Skin epidermis (tissue), 12 donors: ENCODE measurements at regions not wholly inside any gene's neighbourhood (a gene's known extent, or its start where the extent isn't known, plus 50 kb on each side); places are given as distances from the start of the nearest gene placed in this dataset.
"Not testable (repeated sequence)": the region's sequence is repeated elsewhere in the genome, so short reads cannot be mapped to it uniquely, and the experiment has no call there.

ENCODE experiments used
- H3K27ac ChIP-seq, 21 experiments: fragments of 200-600 bp; sonication (generic) in 11 of 21; one replicate each; pipeline ENCODE4 v1.5.0; 2020; ENCODE audit warnings: mild to moderate bottlenecking in 3 of 21, inconsistent platforms in 2 of 21, moderate library complexity in 2 of 21
- H3K4me3 ChIP-seq, 7 experiments: fragments of 200-600 bp; sonication (generic) in 2 of 7; one replicate each; pipeline ENCODE4 v1.5.0; 2020; ENCODE audit warnings: inconsistent platforms in 2 of 7, mild to moderate bottlenecking in 2 of 7, moderate library complexity in 1 of 7

GRCh38 chr4:154164931-154165839 is 326.4 kb downstream of the DCHS2 start:
- Histone ChIP-seq H3K4me3 (no peak overlapping the region), H3K27ac (peak overlapping the region in 8 of 21 experiments; percentile 6 to 73 (median 28))

DNA sequence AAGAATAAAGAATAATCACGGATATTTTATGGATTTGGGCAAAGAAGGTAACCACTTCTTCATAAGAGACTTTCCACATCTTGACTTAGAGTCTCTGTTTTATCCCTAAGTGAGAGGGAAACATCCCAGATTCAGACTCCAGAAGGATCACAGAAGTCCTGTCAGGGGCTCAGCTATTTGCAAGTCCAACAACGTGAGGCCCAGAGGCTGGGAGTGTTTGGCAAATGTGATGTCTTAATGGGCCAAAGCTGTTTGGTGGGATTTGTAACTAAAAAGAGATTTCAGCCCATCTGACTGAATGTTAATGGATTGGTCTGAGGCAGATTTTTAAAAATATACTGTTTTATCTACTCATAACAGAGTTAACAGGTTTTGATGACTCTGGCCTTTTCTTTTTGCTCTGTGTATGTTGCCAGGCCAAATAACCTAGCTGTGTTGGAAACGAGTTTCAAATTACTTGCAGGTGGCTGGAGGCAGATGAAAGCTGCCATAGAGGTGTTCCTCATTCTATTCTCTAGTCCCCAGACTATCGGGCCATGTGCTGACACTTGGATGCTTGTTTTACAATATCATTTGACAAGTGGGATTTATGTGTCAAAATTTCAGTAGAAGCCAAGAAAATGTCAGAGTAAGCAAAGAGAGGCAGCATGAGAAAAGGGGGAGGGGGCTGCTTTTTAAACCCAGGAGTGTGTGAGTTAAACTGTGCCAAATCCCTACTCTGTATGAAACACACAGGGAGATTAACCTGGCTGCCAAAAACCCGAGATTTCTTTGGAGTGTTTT is 330.9 kb downstream of the DCHS2 start:
- no peak overlapping the region for H3K4me3 ChIP-seq

DNA sequence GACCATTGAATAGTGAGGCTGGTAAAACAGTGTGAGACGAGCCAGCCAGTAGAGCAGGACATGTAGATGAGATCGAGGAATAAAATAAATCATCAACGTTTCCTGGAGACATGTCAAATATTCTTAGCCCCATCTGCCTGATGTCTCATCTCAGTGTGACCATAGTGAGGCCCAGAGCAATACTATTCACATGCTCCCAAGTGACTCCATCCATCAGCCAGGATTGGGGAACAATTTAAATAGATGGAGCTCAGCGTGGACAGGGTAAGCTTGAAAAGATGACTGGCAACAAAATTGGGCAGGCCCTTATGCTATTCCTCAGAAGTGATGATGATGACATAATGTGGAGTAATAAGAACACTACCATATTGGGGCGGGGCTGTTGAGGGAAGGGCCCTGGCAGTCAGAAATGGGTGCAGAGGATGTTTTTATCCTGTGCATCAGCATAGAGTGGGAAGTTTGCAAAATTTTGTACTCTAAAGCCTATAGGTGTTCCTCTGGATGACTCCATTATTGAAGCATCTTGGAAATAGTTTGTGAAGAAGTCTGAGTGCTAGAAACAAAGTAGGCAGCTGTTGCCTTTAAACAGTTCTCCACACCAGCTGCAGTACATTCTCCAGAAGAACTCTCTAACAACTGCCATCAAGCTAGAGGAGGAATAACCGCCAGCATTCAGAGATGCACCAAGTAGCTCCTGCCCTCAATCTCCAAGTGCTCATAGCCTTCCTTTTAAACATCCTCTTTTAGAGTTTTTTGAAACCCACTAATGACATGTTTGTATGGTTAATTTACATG is 333.0 kb downstream of the DCHS2 start:
- H3K27ac ChIP-seq, result no peak overlapping the region
- H3K4me3 ChIP-seq, result no peak overlapping the region

More for the DNA sequence above, 330.9 kb downstream of the DCHS2 start:
- no peak overlapping the region for H3K27ac ChIP-seq

- Histone ChIP-seq H3K27ac (no peak overlapping the region), H3K4me3 (no peak overlapping the region)
These were observed 339.1 kb downstream of the DCHS2 start for GRCh38 chr4:154152546-154152945.

DNA sequence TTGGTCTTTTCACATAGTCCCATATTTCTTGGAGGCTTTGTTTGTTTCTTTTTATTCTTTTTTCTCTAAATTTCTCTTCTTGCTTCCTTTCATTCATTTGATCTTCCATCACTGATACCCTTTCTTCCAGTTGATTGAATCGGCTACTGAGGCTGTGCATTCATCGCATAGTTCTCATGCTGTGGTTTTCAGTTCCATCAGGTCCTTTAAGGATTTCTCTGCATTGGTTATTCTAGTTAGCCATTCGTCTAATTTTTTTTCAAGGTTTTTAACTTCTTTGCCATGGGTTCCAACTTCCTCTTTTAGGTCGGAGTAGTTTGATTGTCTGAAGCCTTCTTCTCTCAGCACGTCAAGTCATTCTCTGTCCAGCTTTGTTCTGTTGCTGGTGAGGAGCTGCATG is 342.4 kb downstream of the DCHS2 start:
- H3K27ac ChIP-seq, H3K4me3 ChIP-seq: not testable (repeated sequence)

DNA sequence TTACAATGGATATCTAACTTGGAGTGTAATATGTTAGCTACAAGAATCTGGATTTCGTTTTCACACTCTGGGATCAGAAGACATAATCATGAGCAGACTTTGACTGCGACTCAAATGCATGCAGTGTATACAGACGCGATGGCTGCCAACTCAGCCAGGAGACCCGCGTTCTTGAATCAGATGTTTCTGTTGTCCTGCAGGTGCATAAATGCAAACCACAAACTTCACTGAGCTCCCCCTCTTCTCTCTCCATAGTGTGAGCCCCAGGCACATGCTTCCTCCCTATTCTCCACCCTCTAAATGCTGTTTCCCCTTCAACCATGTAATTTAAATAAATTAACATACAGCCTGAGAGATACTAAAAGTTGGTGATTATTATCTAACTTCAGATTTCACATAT is 347.9 kb downstream of the DCHS2 start:
- no peak overlapping the region for H3K27ac ChIP-seq
- H3K4me3 ChIP-seq, result no peak overlapping the region

DNA sequence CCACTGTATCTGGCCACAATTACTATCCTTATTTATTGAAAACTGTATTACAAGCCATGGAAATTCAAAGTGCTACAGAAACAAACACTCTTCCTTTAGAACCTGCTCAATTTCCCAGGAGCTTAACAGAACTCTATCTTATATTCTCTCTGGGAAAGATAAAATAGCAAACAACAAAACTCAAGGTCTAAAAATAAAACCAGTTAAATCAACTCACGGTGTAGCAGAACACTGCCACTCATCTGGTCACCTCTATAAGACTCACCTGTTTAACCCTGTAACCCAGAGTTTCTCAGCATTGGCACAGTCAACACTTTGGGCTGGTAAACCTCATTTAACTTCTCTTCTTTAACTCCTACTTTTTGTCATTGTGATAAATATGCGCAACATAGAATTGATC is 348.9 kb downstream of the DCHS2 start:
- no peak overlapping the region for H3K4me3 ChIP-seq

DNA sequence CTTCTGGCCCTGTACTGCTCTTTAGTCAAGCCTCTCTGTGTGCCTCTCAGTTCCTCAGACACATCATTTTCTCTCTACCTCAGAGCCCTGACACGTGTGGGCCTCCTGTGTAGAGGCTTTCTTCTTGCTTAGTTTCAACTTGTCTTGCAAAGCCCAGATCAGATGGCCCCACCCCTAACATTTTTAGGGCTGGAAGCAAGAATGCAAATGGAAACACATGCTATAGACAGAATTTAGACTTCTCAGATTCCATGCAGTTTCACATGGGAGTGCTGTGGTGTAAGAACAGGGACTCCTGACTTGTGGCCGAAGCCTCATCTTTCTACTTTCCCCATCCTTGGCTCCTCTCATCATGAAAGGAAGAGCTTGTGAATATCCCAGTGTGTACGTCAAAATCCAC is 350.7 kb downstream of the DCHS2 start:
- H3K27ac ChIP-seq, result no peak overlapping the region
- H3K4me3 ChIP-seq, result no peak overlapping the region

More for the DNA sequence above, 348.9 kb downstream of the DCHS2 start:
- no peak overlapping the region for H3K27ac ChIP-seq

- Histone ChIP-seq H3K4me3 (no peak overlapping the region), H3K27ac (no peak overlapping the region)
These were observed 348.5 kb upstream of the SFRP2 start for GRCh38 chr4:154137320-154137905.

DNA sequence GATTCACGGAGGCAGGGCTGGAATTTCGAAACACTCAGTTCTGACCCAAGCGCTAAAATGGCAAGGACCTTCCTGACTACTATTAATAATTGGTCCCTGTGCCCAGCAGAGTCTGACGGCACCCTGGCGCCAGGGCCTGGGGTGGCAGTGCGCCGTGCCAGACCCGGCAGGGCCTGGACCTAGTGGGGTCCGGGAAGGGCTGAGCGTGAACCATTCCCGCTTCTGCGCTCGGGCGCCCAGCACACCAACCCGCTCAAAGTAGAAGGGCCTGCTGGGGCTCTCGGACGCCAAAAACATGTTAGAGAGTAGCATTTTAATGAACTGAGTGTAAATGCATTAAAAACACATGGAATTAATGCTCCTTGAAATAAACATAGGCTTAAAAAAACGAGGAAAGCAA is 346.7 kb upstream of the SFRP2 start:
- H3K4me3 ChIP-seq, result no peak overlapping the region
- H3K27ac ChIP-seq, result no peak overlapping the region

- Histone ChIP-seq H3K4me3 (no peak overlapping the region), H3K27ac (no peak overlapping the region)
These were observed 343.5 kb upstream of the SFRP2 start for GRCh38 chr4:154132406-154132805.

DNA sequence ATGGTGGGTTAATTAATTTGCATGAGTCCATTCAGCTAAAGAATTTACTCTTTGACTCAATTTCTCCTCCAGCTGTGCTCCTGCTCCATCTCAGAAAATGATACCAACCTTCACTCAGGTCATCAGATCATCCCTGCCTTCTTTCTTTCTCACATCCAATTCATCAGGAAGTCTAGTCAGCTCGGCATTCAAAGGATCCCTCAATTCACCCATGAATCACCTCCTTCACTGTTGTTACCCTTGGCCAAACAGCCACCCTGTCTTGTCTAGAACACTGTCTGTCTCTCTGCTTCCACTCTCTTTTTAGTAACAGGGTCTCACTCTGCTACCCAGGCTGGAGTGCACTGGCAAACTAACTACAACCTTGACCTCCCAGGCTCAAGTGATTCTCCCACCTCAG is 337.4 kb upstream of the SFRP2 start:
- Histone ChIP-seq H3K4me3 (no peak overlapping the region), H3K27ac (no peak overlapping the region)

DNA sequence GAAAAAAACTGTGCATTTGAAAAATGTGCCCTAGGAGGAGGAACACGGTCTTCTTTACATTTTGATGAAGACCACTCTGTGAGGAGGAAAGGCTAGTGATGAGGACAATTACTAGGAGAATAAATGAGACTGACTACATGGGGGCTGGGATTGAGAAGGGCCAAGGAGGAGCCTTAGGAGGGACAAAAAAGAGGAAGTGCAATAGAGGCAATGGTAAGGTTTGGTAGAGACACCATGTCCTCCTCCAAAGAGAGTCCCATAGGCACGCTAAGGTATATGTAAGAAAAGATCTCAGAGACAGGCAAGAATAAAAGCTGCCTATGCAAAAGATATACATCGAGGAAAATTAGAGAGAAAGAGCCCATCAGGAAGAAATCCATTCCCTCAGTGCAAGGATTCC is 336.5 kb upstream of the SFRP2 start:
- Histone ChIP-seq H3K27ac (no peak overlapping the region), H3K4me3 (no peak overlapping the region)

DNA sequence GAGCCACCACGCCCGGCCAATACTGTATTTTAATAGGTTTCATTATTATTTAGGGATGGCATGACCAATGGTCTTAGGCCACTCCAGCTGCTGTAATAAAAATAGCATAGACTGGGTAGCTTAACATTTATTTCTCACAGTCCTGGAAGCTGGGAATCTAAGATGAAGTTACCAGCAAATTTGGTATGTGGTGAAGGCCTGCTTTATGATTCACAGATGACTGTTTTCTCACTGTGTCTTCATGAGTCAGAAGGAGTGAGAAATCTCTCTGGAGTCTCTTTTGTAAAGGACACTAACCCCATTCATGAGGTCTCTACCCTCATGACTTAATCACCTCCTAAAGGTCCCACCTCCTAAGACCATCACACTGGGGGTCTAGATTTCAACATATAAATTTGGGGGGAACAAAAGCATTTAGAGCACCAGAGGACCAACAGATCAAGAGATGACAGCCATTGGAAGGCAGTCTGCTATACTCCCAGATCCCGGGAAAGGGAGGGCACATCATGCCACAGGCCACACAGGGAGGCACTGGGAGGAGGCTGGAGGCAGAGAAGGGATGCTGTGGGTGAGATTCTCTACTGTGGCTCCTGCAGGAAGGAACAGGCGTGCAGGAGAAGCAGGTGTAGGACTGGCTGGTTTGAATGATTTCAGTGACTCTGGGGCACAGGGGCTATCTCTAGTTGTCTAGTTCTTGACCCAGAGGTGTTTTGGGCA is 335.8 kb upstream of the SFRP2 start:
- H3K4me3 ChIP-seq, result no peak overlapping the region

DNA sequence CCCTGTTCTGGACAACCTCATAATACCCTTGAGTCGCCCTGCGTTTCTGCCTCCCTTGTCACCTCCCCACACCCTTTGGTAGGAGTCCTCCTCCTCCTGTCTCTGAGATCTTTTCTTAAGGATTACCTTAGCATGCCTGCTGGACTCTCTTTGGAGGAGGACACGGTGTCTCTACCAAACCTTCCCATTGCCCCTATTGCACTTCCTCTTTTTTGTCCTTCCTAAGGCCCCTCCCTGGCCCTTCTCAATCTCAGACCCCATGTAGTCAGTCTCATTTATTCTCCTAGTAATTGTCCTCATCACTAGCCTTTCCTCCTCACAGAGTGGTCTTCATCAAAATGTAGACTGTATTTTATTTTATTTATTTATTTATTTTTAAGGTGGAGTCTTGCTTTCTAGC is 335.0 kb upstream of the SFRP2 start:
- Histone ChIP-seq H3K4me3 (no peak overlapping the region), H3K27ac (peak overlapping the region in 1 of 21 experiments; percentile 48)

More for the DNA sequence above, 335.8 kb upstream of the SFRP2 start:
- peak overlapping the region in 1 of 21 experiments; percentile 48 for H3K27ac ChIP-seq

GRCh38 chr4:154120690-154121345 is 331.9 kb upstream of the SFRP2 start:
- H3K4me3 ChIP-seq, result no peak overlapping the region
- H3K27ac ChIP-seq, result no peak overlapping the region

DNA sequence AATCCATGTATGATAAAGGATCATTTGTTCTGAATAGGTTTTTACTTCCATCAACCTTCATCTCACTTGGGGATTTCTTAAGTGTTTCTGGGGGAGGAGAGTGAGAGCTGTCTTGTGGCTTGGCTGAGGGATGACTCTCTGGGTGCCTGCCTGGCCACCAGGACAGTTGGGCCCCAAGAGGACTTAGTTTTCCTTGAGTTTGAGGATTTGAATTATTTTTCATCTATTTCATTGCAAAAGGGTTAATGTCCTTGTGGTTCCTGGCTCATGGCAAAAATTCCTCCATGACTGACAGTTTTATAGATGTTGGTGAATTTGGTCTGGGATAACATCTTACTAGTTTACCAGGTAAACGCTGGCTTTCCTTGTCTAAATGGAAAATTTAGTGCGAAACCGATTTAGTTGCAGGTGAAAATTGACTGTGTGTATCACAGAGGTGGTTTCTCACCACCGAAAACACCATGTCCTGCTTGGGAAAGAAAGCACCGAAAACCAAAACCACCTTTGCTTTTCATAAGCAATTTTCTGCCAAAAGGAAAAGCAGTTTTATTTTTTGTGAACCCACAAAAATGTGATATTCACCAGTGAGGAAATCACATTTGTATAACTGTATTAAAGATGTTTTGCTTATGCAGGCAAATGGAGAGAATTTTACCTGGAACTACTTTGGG is 331.3 kb upstream of the SFRP2 start:
- Histone ChIP-seq H3K4me3 (no peak overlapping the region), H3K27ac (no peak overlapping the region)

GRCh38 chr4:154119317-154119716 is 330.4 kb upstream of the SFRP2 start:
- Histone ChIP-seq H3K27ac (no peak overlapping the region), H3K4me3 (no peak overlapping the region)
